Dermis blood vessel endothelial cell (primary cell): ENCODE measurements at regions not wholly inside any gene's neighbourhood (a gene's known extent, or its start where the extent isn't known, plus 50 kb on each side); places are given as distances from the start of the nearest gene placed in this dataset.
"Not testable (repeated sequence)": the region's sequence is repeated elsewhere in the genome, so short reads cannot be mapped to it uniquely, and the experiment has no call there.

ENCODE experiments used
- DNase-seq: peaks from one replicate; pipeline ENCODE4 v3.0.0; 2010

- DNase-seq: no peak
Measured at GRCh38 chr22:27068121-27068520, 410.7 kb downstream of the MIAT start.

- no peak for DNase-seq
Measured at GRCh38 chr22:27070594-27070993, 413.2 kb downstream of the MIAT start.

GRCh38 chr22:27073601-27074425 is 416.4 kb downstream of the MIAT start:
- DNase-seq: no peak

GRCh38 chr22:27075028-27075678 is 417.8 kb downstream of the MIAT start:
- peak; percentile 14 for DNase-seq

GRCh38 chr22:27075891-27076290 is 418.5 kb downstream of the MIAT start:
- DNase-seq: no peak

- not testable (repeated sequence) for DNase-seq
Measured at GRCh38 chr22:27078064-27078463, 420.7 kb downstream of the MIAT start.

- DNase-seq: no peak
Measured at GRCh38 chr22:27080036-27080578, 422.7 kb downstream of the MIAT start.

GRCh38 chr22:27080863-27081262 is 423.5 kb downstream of the MIAT start:
- DNase-seq: no peak

- DNase-seq: no peak
Measured at GRCh38 chr22:27083610-27084009, 426.2 kb downstream of the MIAT start.

- no peak for DNase-seq
Measured at GRCh38 chr22:27084130-27084529, 426.7 kb downstream of the MIAT start.

GRCh38 chr22:27086080-27087044 is 429.0 kb downstream of the MIAT start:
- no peak for DNase-seq

GRCh38 chr22:27087051-27087450 is 429.7 kb downstream of the MIAT start:
- no peak for DNase-seq

- no peak for DNase-seq
Measured at GRCh38 chr22:27088026-27088425, 430.6 kb downstream of the MIAT start.

- no peak for DNase-seq
Measured at GRCh38 chr22:27089264-27089663, 431.9 kb downstream of the MIAT start.

GRCh38 chr22:27090611-27091011 is 433.2 kb downstream of the MIAT start:
- no peak for DNase-seq

- no peak for DNase-seq
Measured at GRCh38 chr22:27093422-27093821, 436.0 kb downstream of the MIAT start.

- DNase-seq: no peak
Measured at GRCh38 chr22:27094633-27095308, 437.4 kb downstream of the MIAT start.

- no peak for DNase-seq
Measured at GRCh38 chr22:27097506-27097905, 440.1 kb downstream of the MIAT start.

- DNase-seq: no peak
Measured at GRCh38 chr22:27097933-27098332, 440.5 kb downstream of the MIAT start.

- no peak for DNase-seq
Measured at GRCh38 chr22:27099946-27100722, 442.7 kb downstream of the MIAT start.

- no peak for DNase-seq
Measured at GRCh38 chr22:27100789-27101188, 443.4 kb downstream of the MIAT start.
